ELR (cell line): ENCODE measurements at regions not wholly inside any gene's neighbourhood (a gene's known extent, or its start where the extent isn't known, plus 50 kb on each side); places are given as distances from the start of the nearest gene placed in this dataset.

Source experiments
- DNase-seq: peaks from one replicate; pipeline ENCODE4 v3.0.0-alpha.2; 2015; ENCODE audit warnings: low read depth

DNA sequence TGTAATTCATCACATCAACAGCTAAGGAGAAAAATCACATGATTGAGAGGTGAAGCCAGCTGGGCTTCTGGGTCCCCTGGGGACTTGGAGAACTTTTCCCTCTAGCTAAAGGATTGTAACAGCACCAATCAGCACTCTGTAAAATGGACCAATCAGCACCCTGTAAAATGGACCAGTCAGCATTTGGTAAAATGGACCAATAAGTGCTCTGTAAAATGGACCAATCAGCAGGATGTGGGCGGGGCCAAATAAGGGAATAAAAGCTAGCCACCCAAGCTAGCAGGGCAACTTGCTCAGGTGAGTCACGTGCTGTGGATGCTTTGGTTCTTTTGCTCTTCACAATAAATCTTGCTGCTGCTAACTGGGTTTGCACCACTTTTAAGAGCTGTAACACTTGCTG, 1248.3 kb downstream of the PCDH18 start:
- no peak for DNase-seq

DNA sequence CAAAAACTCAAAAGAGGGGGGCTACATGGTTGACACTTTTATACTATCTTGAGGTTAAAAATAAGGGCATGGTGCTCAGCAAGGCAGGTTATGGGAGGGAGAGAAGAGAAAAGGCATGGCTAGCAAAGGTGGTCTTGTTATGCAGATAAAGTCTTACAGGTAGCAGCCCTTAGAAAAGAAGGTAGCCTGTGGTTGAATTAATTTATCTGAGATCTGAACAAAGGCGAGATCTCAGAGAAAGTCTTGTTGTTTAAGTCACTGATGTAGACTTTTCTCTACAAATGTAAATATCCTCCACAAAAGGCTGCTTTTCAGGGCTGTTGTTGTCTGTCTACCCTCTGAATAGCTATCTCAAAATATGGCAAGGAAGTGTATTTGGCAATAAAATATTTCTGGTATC, 1250.4 kb downstream of the PCDH18 start:
- DNase-seq, result no peak

DNA sequence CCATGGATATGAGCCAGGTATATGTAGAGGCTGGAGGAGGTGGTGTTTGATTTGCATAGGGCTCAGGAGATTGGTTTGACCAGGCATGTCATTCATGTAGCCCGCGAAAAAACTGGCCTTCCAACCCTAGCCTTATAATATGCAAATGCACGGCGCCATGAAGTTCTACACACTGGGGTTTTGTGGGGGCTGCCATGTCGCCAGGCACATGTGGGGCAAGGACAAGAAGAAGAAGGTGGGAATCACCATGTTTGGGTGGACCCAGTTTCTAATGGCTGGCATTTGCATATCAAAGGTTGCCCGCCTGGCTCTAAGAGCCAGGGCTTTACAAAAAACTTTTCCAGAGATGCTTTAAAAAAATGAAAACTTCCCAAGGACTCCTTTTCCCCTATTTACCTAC, 1251.0 kb downstream of the PCDH18 start:
- no peak for DNase-seq

DNA sequence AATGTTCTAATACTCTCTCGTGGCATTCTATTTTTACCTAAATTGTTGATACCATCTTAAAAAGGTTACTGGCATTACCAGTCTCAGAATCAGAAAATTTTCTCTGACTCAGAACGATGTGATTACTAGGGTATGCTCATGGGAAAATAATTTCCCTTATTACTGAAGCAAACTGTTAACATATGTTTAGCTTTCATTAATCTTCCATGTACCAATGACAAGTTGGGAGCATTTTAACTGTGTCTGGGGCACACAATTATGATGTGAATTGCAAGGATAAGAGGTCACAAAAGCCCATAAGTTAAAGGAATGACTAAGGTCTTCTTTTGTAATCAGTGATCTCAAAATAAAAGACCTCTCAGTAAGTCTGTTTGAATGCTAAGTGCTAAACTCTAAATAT, 1254.6 kb downstream of the PCDH18 start:
- peak; percentile 42 for DNase-seq

DNA sequence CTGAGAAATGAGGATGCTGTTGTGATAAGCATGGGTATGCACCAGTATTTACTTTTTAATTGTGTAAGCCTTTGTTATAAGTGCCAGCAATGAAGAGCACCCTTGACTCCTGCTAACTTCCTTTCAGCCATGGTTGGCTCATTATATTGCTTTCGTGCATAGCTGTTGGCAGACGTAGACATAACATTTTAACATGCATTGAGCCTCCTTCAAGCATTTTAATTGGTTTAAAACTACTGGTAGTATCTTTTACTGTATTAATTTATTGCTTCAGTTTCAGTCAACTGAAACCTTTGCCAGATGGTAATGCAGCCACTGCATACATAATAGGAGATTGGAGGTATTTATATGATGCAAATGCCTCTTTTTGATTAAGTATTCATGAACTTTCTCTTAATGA, 1285.4 kb downstream of the PCDH18 start:
- no peak for DNase-seq

DNA sequence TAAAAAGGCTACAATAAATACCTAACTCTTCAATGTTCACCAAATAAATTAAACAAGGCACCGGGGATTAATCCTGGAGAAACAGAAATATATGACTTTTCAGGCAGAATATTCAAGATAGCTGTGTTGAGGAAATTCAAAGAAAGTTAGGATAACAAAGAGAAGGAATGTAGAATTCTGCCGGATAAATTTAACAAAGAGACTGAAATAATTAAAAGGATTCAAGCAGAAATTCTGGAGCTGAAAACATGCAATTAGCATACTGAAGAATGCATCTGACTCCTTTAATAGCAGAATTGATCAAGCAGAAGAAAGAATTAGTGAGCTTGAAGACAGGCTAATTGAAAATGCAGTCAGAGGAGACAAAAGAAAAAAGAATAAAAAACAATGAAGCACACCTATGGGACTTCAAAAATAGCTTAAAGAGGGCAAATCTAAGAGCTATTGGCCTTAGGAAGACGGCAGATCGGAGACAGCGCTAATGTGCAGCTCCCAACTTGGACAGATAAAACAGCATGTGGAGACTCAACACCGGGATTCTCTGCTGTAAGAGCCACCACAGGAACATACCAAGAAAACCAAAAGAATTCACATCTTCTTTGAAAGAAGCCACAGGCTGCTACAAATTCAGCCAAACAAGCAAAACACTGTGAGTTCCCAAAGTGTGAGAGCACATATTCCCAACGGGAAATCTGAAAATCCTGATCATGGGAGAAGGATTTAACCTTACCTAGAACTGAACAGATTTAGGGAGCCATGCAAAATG, 1290.9 kb downstream of the PCDH18 start:
- DNase-seq, result no peak

DNA sequence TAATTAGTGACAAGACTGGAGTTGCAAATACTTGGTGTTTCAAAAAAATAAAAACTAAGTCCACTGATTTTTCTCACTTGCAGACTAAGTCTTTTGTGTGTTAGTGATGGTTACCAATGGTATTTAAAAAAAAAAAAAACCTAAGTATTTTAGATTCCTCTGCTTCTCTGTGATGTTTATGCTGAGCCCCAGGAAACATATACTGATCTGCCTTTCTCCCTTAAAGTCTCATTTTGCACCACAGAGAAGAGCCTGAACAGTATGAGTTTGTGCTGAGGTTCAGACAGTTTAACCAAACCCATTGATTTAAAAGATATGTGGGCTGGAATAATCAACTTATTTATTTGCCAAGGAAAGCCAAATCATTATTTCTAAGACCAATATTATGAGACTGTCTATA, 1305.0 kb downstream of the PCDH18 start:
- DNase-seq, result no peak

DNA sequence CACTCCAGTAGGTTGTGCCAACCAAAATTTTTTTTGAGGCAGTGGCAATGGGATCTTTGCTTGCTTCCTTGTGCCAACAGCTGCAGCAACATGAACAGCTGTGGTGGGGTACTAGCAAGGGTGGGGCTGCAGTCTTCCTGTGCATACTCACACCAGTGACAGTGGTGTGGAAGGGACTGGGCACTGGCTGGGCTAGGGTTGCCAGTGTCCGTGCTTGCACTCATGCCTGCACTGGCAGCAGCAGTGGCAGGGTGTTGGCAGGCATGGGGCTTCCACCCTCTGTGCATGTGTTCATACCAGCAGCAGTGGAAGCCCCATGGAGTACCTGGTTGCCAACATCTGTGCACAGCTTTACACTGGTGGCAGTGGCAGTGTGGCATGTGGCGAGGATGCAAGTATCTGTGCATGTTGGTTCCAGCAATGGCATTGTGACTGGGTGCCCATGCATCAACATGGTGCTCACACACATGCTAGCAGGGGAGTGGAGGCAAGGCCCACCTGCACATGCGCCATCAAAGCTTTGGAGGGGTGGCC, 1312.6 kb downstream of the PCDH18 start:
- DNase-seq, result no peak

DNA sequence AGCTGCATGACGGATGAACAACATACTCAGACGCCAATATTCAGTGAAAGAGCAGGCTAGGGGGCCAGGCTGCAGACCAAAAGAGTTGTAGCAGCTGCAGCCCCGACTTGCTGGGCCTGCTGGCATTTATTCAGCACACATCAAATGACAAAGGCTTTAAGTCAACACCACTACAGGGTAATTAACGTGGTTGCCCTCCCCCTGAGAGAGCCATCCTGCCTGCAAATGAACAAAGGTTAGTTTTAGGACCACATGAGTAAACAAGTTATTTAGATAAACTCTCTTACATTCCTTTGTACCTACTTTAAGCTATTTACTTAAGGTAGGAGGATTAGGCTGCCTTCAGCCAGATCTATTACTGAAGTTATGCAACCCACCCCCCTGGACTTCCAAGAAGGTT, 1329.1 kb downstream of the PCDH18 start:
- DNase-seq, result no peak

DNA sequence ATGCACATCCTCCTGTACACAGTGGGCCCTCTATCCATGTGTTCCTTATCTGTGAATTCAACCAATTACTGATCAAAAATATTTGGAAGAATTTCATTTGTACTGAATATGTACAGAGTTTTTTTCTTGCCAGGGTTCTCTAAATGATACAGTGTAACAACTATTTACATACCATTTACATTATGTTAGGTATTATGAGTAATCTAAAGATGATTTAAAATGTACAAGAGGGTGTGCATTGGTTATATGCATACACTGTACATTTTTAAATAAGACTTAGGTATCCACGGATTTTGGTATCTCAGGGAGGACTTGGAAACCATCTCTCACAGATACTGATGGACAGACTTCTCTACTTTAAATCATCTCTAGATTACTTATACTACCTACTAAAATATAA, 1333.9 kb downstream of the PCDH18 start:
- no peak for DNase-seq

DNA sequence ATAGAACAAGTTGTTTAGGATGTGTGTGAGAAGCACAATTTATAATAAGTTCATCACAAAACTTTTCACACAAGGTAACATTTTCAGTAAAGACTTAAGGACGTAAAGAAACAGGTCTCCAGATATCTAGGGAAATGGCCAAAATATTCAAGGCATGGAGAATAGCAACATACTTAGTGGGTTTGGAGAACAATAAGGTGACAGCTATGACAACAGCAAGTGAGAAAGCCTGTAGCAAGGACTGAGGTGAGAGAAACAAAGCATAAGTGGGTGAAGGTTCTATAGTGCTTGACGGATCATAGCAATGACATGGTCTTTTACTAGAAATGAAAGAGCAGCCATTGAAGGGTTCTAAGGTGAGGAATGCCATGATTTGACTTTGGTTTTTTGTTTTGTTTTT, 1337.3 kb downstream of the PCDH18 start:
- no peak for DNase-seq

DNA sequence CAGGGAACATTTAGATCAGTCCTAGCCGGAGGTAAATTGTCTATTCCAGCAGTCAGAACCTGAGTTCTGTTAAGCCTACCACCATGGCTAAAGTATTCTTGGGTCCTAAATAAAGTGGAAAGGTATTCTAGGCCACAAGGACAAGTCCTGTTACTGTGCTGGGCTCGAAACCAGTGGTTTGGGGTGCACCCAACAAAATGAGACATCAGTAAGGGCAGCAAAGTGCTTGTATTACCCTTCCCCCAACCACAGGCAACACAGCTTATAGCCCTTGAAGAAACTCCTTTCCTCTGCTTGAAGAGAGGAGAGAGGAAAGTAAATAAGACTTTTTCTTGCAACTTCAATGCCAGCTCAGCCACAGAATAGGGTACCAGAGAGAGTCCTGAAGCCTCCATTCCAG, 1345.6 kb downstream of the PCDH18 start:
- no peak for DNase-seq

DNA sequence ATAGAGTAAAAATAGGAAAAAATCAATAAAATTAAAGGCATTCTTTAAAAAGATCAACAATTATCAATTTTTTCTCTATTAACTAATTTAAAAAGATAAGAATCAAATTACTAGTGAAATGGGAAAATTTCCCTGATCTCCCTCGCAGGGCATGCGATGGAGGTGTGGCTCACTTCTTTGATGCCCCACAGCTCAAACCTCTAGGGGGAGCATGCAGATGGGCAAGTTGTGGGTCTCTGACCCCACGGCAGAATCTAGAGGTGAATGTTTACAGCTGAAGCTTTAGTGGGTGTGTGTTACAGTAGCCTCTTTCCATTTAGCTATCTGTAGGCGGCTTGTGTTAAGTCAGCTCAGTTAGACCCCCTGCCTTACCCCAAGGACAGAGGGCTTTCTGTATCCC, 1348.8 kb downstream of the PCDH18 start:
- DNase-seq, result no peak

DNA sequence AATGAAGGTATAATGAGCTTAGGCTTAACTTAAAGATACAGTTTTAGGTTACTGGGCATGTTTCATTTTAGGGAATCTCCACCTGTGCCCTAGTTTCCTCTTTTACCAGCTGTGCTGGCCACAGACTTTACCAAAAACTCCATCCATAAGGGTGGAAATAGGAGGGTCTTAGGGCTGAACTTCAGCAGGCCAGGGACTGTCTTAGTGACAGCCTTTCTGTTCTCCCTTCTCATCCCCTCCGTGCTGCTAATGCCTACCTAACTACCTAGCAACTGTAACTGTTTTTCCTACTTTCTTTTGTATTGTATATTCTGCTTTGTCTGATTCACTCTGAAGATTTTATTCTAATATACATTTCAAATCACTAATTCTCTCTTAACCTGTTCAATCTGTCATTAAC, 1375.3 kb downstream of the PCDH18 start:
- DNase-seq, result no peak

DNA sequence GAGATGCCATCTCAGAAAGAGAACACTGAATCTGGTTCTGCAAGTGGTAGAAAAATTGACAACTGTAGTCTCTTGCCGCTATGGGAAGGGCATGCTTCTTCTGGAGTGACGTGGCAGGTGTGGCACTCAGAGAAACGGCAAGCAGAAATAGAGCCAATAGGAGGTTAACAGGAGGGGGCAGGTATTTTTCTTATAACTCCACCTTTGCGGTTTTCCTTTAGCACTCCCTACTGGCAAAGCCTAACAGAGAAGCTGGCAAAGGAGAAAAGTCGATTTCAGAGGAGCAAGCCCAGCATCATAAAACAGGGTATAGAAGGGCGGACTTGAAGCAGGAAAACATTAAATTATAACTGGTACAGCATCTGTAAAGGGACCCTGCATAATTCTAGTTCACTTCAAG, 1382.2 kb downstream of the PCDH18 start:
- no peak for DNase-seq

DNA sequence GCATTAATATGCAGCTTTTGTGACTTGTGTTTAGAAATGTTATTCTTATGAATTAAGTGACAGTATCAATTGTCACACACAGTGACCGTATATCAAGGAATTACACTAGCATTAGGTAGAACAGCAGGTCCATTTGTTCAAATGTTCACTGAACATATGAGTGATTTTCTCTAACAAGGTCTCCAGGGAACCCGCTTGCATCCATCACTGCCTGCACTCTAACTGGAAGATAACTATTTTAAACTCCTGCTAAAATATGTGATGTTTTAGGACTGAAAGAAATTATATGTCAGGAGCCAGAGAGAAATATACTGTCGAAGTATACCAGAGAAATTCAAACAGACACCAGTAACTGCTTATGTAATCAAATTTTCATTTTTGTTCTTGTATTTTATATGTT, 1395.7 kb downstream of the PCDH18 start:
- DNase-seq, result no peak

DNA sequence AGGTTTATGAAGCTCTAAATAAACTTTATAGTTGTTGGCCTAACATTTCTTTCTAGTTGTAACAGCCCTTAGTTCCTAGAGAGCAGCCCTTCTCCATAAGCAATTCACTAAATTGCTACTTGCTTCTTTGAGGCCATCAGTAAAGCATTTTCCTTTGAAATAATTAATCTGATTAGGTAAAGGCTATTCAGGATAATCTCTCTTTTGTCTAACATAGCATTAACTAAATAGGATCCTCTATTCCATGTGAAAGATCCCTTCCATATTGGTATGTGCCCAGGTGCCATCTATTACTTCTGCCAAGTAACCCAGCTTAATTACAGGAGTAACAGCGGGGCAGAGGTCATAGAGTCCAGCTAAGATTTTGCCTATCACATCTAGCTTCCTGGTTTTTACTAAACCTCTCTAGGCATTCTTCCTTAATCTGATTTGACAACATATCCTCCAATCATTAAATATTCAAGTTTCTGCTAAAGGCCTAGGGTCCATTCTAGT, 1408.0 kb downstream of the PCDH18 start:
- DNase-seq, result no peak

DNA sequence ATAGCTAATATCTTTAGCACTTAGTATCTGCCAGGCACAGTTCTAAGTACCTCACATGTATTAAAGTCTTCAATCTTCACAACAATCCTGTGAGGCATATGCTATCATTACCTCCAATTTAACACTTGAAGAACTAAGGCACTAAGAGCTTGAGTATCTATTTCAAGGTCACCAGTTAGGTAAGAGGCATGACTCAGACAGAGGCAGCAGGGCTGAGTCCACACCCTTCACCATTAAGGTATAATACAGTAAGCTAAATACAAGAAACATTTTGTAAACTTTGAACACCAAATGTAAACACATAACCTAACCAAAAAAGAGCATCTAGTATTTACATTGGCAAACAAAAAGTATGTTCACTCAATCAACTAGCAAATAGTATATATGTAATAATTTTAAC, 1410.9 kb downstream of the PCDH18 start:
- DNase-seq, result peak; percentile 16

DNA sequence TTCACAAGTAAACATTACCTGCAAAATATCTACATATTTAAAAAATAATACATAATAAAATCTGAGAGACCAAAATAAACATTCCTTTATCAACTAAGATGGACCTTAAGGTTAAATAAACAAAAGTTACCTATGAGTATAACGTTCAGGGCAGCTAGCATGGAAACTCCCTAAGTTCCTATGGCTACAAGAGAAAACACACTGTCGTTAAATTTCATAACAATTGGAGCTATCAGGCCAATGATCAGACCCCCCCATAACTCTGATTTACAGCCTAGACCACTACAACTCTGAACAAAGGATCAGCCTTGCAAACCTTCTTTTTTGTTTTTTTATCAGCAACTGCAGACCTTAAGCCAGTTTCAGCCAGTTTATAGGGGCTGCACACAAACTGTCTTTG, 1418.4 kb downstream of the PCDH18 start:
- DNase-seq, result no peak

DNA sequence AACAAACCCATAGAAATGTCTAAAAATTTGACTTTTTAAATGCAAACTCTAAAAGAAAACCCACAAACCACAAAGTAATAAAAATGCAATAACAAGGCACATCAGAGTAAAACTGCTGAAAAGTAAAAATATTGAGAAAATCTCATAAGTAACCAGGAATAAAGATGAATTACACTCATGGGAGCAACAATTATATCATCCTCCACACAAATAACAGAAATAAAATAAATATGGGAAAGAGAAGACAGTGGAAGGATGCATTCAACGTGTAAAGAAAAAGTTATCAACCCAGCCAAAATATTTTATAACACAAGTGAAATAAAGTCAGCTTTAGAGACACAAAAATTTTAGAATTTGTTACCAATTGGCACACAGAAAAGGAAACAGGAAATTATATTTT, 1420.2 kb downstream of the PCDH18 start:
- DNase-seq, result no peak

DNA sequence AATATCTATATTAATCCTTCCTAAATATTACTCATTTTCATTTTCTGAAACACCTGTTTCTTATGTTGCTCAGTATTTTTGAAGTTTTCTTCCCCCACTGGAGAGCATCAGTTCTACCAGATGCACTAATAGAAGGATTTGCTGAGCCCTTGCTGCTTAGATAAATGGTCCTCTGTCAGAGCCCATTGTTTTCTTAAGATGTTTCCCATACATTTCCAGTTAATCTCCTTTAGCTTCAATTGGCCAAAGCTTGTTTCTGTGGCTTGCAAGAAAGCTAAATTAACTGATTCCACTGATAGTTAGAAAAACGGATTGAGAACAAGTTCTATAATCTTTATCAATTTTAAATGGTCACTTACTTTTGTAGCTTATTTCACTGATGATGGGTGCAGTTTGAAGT, 1425.5 kb downstream of the PCDH18 start:
- DNase-seq, result no peak

DNA sequence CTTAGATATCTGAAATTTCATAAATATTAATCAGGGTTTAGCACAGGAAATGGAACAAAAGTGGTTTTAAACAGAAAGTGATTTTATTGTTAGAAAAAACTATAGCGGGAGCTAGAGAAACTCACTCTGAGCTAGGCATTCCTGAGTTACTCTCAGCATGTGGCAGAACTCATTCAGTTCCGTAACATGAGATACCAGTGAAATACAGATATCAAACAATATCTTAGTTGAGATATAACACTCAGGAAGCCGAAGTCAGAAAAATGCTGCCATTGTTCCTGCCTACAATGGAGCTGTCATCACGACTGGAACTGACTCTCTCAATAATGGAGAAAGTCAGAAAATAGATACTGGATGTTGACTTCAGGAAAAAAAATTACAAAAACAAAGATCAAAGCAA, 1428.7 kb downstream of the PCDH18 start:
- no peak for DNase-seq

DNA sequence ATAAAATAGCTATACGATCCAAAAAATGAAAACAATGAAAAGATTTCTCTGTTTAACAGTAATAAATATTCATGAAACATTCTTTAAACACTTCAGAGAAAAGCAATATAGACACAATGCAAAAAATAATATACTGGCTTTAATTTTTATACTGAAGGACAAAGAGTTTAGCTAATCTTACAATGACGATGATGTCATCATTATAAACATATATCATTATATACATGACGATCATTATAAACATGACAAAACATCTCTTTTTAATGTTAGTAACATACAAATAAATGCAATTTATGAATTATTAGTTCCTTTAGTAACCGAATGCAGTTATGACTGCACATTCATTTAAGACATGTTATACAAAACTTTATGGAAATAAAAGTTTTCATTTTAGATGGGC, 1434.6 kb downstream of the PCDH18 start:
- DNase-seq, result no peak

DNA sequence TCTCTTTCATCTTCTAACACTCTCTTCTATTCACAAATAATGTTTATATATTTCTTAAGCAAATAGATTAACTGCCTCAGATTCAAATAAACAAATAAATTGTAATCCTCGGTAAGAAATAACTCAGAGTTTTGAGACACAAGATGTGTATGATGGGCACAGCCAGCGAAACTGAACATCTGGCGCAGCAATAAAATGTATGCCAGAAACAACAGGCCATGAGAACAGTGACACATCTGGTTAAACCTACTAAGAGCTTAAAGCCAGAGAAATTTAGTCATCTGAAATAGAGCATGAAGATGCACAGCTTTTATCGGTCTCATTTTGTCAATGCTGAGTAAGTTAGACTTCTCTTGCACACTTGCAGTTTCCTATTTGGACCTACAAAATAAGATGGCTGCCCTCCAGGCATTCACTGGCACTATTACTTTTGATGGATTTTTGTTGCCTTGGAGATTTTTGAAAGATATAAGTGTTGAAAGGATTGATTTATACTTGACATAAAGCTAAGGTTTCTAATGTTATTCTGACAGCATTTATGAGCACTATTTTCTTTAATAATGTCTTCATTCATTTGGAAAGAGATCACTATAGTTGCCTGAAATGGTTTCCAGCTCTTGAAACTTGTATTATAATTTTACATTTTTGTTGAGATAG, 1444.0 kb downstream of the PCDH18 start:
- DNase-seq, result no peak
